ENCODE measurements at regions not wholly inside any gene's neighbourhood (a gene's known extent, or its start where the extent isn't known, plus 50 kb on each side); places are given as distances from the start of the nearest gene placed in this dataset.

GRCh38 chr16:8110572-8111514 lies 479.5 kb downstream of the TMEM114 start:
- no peak for TF ChIP-seq CTCF (IDR thresholded peaks at IDR 0.05)
- no peak for TF ChIP-seq POLR2A (IDR thresholded peaks at IDR 0.05)
